Neural cell (in vitro differentiated cells): ENCODE measurements at regions not wholly inside any gene's neighbourhood (a gene's known extent, or its start where the extent isn't known, plus 50 kb on each side); places are given as distances from the start of the nearest gene placed in this dataset.
"Not testable (repeated sequence)": the region's sequence is repeated elsewhere in the genome, so short reads cannot be mapped to it uniquely, and the experiment has no call there.

Experiments used
- POLR2AphosphoS5 ChIP-seq: IDR thresholded peaks from 2 replicates; pipeline ENCODE4 v1.6.1; 2012
- SMC3 ChIP-seq: fragments of 450-650 bp; conservative IDR thresholded peaks from 2 replicates; pipeline ENCODE4 v1.6.1; 2014; ENCODE audit warnings: antibody characterized with exemption, mild to moderate bottlenecking, moderate library complexity; ENCODE audit not compliant: poor library complexity

DNA sequence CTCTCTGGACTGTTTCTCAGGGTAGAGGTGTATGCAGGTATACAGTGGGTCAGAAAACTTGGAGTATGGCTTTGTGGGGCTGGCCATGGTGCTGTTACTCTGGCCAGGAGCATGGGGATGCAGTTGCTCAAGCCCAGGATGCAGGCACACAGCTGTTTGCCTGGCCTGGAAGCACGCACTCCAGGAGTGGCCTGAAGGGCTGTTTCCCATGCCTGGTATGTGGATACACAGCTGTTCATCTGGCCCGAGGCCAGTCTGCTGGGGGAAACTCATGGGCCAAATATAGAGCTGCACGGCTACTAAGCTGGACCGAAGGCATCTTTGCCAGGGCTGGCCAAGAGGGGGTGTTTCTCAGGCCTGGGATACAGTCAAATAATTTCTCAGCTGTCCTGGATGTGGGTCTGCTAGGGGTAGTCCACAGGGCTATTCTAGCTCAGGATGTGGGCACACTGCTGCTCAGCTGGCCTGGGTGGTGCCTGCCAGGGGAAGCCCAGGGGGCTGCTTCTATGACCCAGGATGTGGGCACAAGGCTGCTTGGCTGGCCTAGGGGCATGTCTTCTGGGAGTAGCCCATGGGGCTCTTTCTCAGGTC lies 104.1 kb downstream of the THSD1 start:
- not testable (repeated sequence) for TF ChIP-seq POLR2AphosphoS5, SMC3
